HFF-Myc (cell line): ENCODE measurements at regions not wholly inside any gene's neighbourhood (a gene's known extent, or its start where the extent isn't known, plus 50 kb on each side); places are given as distances from the start of the nearest gene placed in this dataset.

Source experiments
- DNase-seq: peaks from one replicate; pipeline ENCODE4 v3.0.0-alpha.2; 2011; ENCODE audit warnings: low read depth; ENCODE audit errors: extremely low read depth
- H3K4me3 ChIP-seq: replicated peaks from 2 replicates; pipeline ENCODE4 v1.5.1; 2011; ENCODE audit warnings: low read depth, mild to moderate bottlenecking, control low read depth, low read length
- CTCF ChIP-seq: IDR thresholded peaks from 2 replicates; pipeline ENCODE4 v1.5.1; 2012; ENCODE audit warnings: mild to moderate bottlenecking, low read depth, low read length, control low read depth; ENCODE audit errors: missing control alignments

- no peak for DNase-seq
- TF ChIP-seq CTCF, result no peak
- H3K4me3 ChIP-seq, result no peak overlapping the region
Measured at GRCh38 chr5:33332804-33333203, 108.0 kb upstream of the TARS1 start.

DNA sequence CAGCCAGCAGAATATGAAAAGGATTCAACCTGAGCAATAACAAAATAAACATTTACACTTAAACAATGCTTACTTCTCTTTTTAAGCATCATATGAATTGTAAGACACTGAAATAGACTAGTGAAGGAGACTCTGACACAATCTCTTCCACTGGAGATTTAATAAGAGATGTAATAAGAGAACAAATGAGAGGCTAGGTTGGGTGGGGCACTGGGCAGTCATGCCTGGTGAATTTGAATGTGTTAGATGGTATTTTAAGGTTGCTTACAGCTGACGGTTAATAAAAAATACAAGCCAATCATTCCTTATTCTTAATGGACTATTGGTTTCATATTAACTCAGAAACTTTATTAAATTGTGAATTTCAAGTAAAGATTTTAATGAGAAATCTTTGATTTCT, 105.9 kb upstream of the TARS1 start:
- no peak for DNase-seq
- H3K4me3 ChIP-seq, result no peak overlapping the region
- no peak for TF ChIP-seq CTCF

DNA sequence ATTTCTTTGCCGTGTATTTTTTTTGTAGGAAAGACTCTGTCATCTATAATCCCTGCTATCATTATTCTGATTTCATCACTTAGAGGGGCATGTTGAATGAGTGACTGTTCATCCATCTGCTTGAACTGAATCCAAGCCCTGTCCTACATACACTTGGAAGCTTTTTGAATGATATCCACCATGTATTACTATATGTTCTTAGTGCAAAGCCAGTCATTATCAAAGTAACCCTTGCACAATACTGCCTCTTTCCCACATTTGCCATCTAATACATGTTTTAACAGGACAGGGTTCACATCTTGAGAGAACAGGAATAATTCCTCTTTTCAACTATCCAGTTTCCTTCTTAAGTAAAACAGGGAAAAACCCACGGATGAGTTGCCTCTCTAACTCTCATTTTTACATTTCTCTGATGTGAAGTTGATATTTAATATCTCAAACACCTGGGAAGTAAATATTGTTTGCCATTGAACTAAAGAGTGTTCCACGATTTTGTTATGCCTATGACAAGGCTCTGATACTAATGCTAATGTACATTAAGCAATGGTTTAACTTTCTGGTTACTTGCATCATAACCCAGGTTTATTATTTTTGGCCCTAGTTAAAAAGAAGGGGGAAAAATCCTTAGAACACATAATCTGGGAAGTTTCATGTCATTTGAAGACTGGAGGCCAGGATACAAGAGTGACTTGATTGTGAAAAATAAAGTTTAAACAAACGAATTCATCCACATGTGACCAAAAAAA, 103.7 kb upstream of the TARS1 start:
- no peak overlapping the region for H3K4me3 ChIP-seq
- DNase-seq, result no peak
- TF ChIP-seq CTCF, result no peak

DNA sequence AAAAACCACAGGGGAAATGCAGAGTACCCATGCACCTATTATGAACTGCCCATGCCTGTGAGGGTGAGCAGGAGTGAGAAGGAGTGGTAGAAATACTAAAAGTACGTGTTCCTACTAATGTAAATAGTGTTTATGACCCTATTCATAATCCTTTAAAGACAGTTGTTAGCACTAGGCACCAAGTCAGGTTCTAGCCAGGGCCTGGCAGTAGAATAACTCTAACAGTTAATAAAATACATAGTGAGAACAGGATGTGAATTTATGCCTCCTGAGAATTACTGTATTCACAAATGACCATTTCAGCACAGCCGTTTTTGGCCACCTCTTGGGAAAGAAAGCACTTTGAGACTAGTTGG, 103.2 kb upstream of the TARS1 start:
- DNase-seq, result no peak
- no peak for TF ChIP-seq CTCF
- no peak overlapping the region for H3K4me3 ChIP-seq

DNA sequence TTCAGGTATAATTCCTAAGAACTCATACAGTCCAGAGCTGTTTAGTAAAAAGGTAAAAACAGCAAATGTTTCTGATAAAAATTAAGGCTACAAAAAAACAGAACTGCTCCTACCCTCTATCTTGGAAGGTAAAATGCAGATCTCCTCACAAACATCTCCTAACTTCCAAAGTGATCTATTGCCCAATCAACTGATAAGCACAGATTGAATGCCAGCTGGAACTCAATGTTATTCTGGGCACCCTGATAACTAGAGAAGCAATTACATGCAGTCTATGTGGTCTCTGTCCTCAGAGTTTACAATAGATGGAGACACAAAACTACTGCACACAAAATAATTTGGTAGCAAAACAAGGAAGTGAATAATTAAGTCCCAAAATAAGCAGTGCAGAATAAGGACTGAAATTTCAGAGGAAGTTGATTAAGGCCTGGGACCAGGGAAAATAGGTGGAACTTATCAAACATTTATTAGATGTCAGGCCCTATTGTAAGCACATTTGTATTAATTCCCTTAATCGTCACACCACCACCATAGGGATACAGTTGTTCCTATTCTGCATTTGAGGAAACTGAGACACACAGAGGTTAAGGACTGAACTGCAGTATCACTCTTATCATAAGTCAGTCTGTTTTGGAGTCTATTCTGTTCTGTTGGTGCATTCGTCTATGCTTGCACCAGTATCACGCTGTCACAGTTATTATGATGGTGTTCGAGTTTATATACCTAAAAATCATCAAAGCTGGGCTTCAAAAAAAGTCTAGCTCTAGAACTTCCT, 102.2 kb upstream of the TARS1 start:
- no peak overlapping the region for H3K4me3 ChIP-seq
- DNase-seq, result no peak
- TF ChIP-seq CTCF, result no peak

DNA sequence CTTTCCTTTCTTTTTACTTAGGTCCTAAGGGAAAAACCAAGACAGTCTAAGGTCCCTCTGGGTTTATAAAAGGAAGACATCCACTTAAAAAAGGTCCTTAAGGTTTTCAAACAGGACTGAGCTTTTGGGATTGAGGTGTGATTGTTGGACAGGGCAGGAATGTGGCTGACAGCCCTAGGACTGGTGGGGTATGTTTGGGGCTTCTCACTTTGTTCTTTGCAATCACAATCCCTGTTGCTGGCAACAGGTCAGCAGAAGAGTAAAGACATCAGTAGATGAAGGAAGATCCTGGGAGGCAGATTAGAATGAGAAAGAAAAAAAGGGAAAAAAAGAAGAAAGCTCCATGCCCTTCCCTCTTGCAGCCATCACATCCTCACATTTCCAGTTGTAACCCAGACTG, 101.4 kb upstream of the TARS1 start:
- no peak for DNase-seq
- H3K4me3 ChIP-seq, result no peak overlapping the region
- no peak for TF ChIP-seq CTCF

DNA sequence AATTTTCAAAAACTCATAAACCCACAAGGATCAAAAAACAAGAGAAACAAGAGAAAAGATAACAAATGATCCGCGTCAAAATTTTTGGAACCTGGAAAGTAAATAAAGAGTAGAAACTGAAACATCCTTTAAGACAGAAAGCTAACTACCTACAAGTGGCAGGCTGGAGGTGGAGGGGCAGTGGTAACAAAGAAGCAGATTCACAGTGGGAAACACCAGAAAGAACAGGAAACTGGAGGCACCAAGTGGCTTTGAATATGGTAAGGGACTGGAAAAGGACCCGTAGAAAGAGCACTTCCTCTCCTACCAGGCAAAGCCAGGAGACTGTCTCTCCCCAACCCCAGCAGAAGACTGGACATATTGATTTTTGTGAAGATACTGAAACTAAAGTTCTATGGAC, 100.6 kb upstream of the TARS1 start:
- no peak for TF ChIP-seq CTCF
- no peak for DNase-seq
- no peak overlapping the region for H3K4me3 ChIP-seq
